ENCODE measurements at regions not wholly inside any gene's neighbourhood (a gene's known extent, or its start where the extent isn't known, plus 50 kb on each side); places are given as distances from the start of the nearest gene placed in this dataset.

DNA sequence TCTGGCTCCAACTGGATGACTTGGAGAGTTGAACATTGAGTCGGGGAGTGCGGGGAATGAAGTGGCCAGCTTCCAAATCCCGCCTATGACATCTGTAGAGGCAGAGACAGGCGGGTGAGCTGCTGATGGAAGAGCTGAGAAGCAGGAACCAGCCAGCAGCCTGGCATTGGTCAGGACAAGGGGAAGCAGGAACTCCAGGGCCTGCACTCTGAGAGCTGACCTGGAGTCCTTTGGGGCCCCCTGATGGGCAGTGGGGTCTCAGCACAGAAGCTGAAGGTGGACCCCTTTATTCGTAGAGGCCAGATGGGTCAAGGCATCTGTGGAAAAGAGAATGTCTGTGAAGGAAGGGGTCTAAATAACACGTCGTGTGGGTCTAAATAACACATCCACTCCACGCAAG lies 57.0 kb downstream of the SEC61G start:
- DNase-seq: no peak
- in situ Hi-C loops (cut with MboI; ENCODE audit: low pct_ligation_motif_present in 1 of 4, low pct_unique_long_range_greater_than_20kb in 1 of 4, low sequenced_read_pairs in 3 of 4): no loop called here

DNA sequence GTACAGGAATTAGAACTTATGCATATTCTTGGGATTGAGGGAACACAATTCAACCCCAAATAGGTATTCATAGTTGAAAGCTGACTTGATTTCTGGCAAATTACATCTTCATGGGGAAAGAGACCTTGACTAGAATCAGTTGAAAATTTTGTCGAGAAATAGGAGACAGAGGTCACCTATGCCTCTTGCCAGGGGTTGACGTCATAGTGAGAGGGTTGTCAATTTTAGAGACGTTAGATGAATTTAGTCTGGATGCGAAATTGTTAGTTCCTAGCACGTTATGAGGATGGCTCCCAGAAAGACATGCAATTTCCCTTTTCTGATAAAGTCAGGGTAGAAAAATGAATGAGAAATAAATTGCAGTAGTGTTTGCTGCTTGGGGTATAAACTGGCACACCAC lies 59.3 kb downstream of the SEC61G start:
- Histone ChIP-seq H3K4me1 (no peaks in the 10 kb centered on the region), H3K4me3 (no peak overlapping the region), H3K27me3 (no peaks in the 10 kb centered on the region), H3K36me3 (no peaks in the 10 kb centered on the region), H3K9me3 (no peaks in the 10 kb centered on the region), H3K27ac (no peak overlapping the region)
- TF ChIP-seq POLR2AphosphoS5 (IDR thresholded peaks at IDR 0.05): no peak
- TF ChIP-seq POLR2A (IDR thresholded peaks at IDR 0.05): no peak
- TF ChIP-seq, protein P1, sequence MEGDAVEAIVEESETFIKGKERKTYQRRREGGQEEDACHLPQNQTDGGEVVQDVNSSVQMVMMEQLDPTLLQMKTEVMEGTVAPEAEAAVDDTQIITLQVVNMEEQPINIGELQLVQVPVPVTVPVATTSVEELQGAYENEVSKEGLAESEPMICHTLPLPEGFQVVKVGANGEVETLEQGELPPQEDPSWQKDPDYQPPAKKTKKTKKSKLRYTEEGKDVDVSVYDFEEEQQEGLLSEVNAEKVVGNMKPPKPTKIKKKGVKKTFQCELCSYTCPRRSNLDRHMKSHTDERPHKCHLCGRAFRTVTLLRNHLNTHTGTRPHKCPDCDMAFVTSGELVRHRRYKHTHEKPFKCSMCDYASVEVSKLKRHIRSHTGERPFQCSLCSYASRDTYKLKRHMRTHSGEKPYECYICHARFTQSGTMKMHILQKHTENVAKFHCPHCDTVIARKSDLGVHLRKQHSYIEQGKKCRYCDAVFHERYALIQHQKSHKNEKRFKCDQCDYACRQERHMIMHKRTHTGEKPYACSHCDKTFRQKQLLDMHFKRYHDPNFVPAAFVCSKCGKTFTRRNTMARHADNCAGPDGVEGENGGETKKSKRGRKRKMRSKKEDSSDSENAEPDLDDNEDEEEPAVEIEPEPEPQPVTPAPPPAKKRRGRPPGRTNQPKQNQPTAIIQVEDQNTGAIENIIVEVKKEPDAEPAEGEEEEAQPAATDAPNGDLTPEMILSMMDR (IDR thresholded peaks at IDR 0.05): no peak
- TF ChIP-seq EP300 (IDR thresholded peaks at IDR 0.05; ENCODE audit: low read depth): no peak
- DNase-seq: no peak
- intact Hi-C loops (cut with DNase I; ENCODE audit: low total_unique reads): no loop called here
- in situ Hi-C loops (cut with MboI; ENCODE audit: low pct_ligation_motif_present in 1 of 4, low pct_unique_long_range_greater_than_20kb in 1 of 4, low sequenced_read_pairs in 3 of 4): no loop called here
- WGBS, 2 donors (ENCODE audit: low coverage in 1 of 2): 62 to 90% methylated on average over 5 of the region's 5 CpGs

More for the DNA sequence above, 57.0 kb downstream of the SEC61G start:
- H3K4me3 ChIP-seq: no peak overlapping the region
- no peak overlapping the region for H3K27ac ChIP-seq
- WGBS, 2 donors (ENCODE audit: low coverage in 1 of 2): 83 to 86% methylated on average over 1 to 8 of the region's 8 CpGs
- H3K4me1 ChIP-seq: no peaks in the 10 kb centered on the region
- H3K36me3 ChIP-seq: no peaks in the 10 kb centered on the region
- intact Hi-C loops (cut with DNase I; ENCODE audit: low total_unique reads): no loop called here
- H3K27me3 ChIP-seq: no peaks in the 10 kb centered on the region
- H3K9me3 ChIP-seq: no peaks in the 10 kb centered on the region
- no peak for TF ChIP-seq EP300 (IDR thresholded peaks at IDR 0.05; ENCODE audit: low read depth)
- TF ChIP-seq, protein P1 (IDR thresholded peaks at IDR 0.05): no peak
- no peak for TF ChIP-seq POLR2A (IDR thresholded peaks at IDR 0.05)
- TF ChIP-seq POLR2AphosphoS5 (IDR thresholded peaks at IDR 0.05): no peak

DNA sequence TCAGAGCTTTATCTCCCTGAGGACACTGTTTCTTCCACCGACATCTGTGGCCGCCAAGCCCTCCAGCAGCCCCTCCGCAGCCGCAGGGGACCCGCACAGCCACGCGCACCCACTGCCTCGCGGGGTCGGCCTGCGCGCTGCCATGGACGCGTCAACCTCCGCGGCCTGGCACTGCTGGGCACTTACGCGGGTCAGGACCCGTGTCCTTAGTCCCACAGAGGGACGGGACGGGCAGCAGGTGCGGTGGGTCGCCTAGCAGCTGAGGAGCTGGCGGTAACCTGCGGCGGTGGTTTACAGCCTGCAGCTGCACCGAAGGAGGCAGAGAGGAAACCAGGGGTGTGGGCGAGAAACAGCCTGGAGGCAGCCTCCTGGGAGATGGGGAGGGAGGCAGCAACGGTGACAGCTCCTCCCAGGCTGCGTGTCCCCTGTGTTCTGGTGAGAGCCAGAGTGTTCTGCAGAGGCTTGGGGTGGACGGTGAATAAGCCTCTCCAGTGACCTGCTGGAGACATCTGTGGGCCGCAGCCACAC lies 61.3 kb downstream of the SEC61G start:
- Histone ChIP-seq H3K36me3 (no peaks in the 10 kb centered on the region), H3K9me3 (no peaks in the 10 kb centered on the region), H3K4me3 (no peak overlapping the region), H3K27me3 (no peaks in the 10 kb centered on the region), H3K4me1 (no peaks in the 10 kb centered on the region), H3K27ac (no peak overlapping the region)
- DNase-seq: no peak
- intact Hi-C loops (cut with DNase I; ENCODE audit: low total_unique reads) (no loop called here), in situ Hi-C loops (cut with MboI; ENCODE audit: low pct_ligation_motif_present in 1 of 4, low pct_unique_long_range_greater_than_20kb in 1 of 4, low sequenced_read_pairs in 3 of 4) (no loop called here)
- WGBS, 2 donors (ENCODE audit: low coverage in 1 of 2): 87 to 91% methylated on average over 2 to 32 of the region's 32 CpGs
- TF ChIP-seq, protein P1 (IDR thresholded peaks at IDR 0.05): no peak
- no peak for TF ChIP-seq EP300 (IDR thresholded peaks at IDR 0.05; ENCODE audit: low read depth)
- no peak for TF ChIP-seq POLR2AphosphoS5 (IDR thresholded peaks at IDR 0.05)
- no peak for TF ChIP-seq POLR2A (IDR thresholded peaks at IDR 0.05)

DNA sequence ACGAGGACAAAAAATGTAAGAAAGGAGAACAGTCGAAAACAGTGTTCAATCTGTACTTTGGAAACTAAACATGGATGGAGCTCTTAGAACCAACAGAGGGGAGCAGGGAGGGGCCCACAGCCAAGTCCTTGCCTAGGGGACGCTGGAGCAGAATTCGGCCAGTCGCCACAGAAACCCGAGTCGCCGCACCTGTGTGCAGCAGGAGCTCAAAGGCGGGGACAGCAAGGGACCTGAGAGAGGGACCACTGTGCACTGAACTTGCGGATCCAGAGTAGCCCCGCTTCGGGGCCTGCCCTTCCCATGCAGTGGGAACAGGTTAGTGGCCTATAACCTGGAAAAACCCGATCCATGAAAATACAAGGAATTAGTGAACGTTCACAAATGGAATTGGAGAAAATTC lies 68.1 kb downstream of the SEC61G start:
- WGBS, 2 donors (ENCODE audit: low coverage in 1 of 2): 88 to 100% methylated on average over 1 to 14 of the region's 14 CpGs
- no peaks in the 10 kb centered on the region for H3K36me3 ChIP-seq
- in situ Hi-C loops (cut with MboI; ENCODE audit: low pct_ligation_motif_present in 1 of 4, low pct_unique_long_range_greater_than_20kb in 1 of 4, low sequenced_read_pairs in 3 of 4): no loop called here
- no peaks in the 10 kb centered on the region for H3K9me3 ChIP-seq
- DNase-seq: no peak
- no peaks in the 10 kb centered on the region for H3K27me3 ChIP-seq
- no peak overlapping the region for H3K27ac ChIP-seq
- no peak overlapping the region for H3K4me3 ChIP-seq
- no peak for TF ChIP-seq POLR2A (IDR thresholded peaks at IDR 0.05)
- TF ChIP-seq, protein P1 (IDR thresholded peaks at IDR 0.05): no peak
- no peak for TF ChIP-seq POLR2AphosphoS5 (IDR thresholded peaks at IDR 0.05)
- no peak for TF ChIP-seq EP300 (IDR thresholded peaks at IDR 0.05; ENCODE audit: low read depth)
- H3K4me1 ChIP-seq: peaks cover 0 to 11% (median 5%) of the 10 kb centered on the region in 4 donors
- intact Hi-C loops (cut with DNase I; ENCODE audit: low total_unique reads): no loop called here
